HEK293 (cell line): ENCODE measurements at regions not wholly inside any gene's neighbourhood (a gene's known extent, or its start where the extent isn't known, plus 50 kb on each side); places are given as distances from the start of the nearest gene placed in this dataset.

Experiments
- BCL11A ChIP-seq: fragments of 450-650 bp; formaldehyde crosslinking; IDR thresholded peaks from 2 replicates; pipeline ENCODE4 v1.5.1; 2016; ENCODE audit warnings: low read depth, missing biosample characterization, missing genetic modification characterization
- YY1 ChIP-seq: fragments of 450-650 bp; formaldehyde crosslinking; IDR thresholded peaks from 2 replicates; pipeline ENCODE4 v1.5.1; 2018; ENCODE audit warnings: missing biosample characterization, missing genetic modification characterization
- ZFHX2 ChIP-seq: fragments of 450-650 bp; formaldehyde crosslinking; conservative IDR thresholded peaks from 2 replicates; pipeline ENCODE4 v1.5.1; 2016; ENCODE audit warnings: missing biosample characterization, missing genetic modification characterization
- ZFP37 ChIP-seq: fragments of 450-650 bp; formaldehyde crosslinking; IDR thresholded peaks from 2 replicates; pipeline ENCODE4 v1.5.1; 2016; ENCODE audit warnings: missing biosample characterization, missing genetic modification characterization
- ZNF114 ChIP-seq: fragments of 450-650 bp; formaldehyde crosslinking; IDR thresholded peaks from 2 replicates; pipeline ENCODE4 v1.5.0; 2017; ENCODE audit warnings: missing biosample characterization, missing genetic modification characterization
- ZNF274 ChIP-seq, 2 experiments: fragments of 200-500 bp in 1 of 2; fragments of 450-650 bp in 1 of 2; sonication (Bioruptor generic) in 1 of 2; formaldehyde crosslinking in 1 of 2; IDR thresholded peaks; 2 replicates each; pipeline versions ENCODE4 v1.5.1 to v1.6.1; 2014 to 2016; ENCODE audit warnings: borderline replicate concordance in 1 of 2, inconsistent platforms in 1 of 2, low read length in 1 of 2, missing biosample characterization in 1 of 2, missing genetic modification characterization in 1 of 2
- ZNF610 ChIP-seq: fragments of 450-650 bp; formaldehyde crosslinking; IDR thresholded peaks from 2 replicates; pipeline ENCODE4 v1.5.1; 2016; ENCODE audit warnings: missing biosample characterization, missing genetic modification characterization, borderline replicate concordance
- ZNF621 ChIP-seq: fragments of 450-650 bp; formaldehyde crosslinking; IDR thresholded peaks from 2 replicates; pipeline ENCODE4 v1.5.1; 2017; ENCODE audit warnings: missing biosample characterization, missing genetic modification characterization
- TF ChIP-seq, protein P1 (sequence below): fragments of 450-650 bp; formaldehyde crosslinking; IDR thresholded peaks from 2 replicates; pipeline ENCODE4 v1.5.1; 2016; ENCODE audit warnings: missing biosample characterization, missing genetic modification characterization

- TF ChIP-seq BCL11A (tag by site-specific recombination) (no peak), ZNF274 (IDR thresholded peaks at IDR 0.05; ENCODE audit: low read length) (no peak), ZNF274 (tag by site-specific recombination; IDR thresholded peaks at IDR 0.05; ENCODE audit: borderline replicate concordance) (no peak), YY1 (tag by site-specific recombination) (no peak), ZFP37 (no peak), ZNF621 (tag by site-specific recombination) (no peak), ZNF610 (tag by site-specific recombination) (no peak), ZFHX2 (tag by site-specific recombination) (no peak), ZNF114 (tag by site-specific recombination) (no peak)
- TF ChIP-seq, protein P1, sequence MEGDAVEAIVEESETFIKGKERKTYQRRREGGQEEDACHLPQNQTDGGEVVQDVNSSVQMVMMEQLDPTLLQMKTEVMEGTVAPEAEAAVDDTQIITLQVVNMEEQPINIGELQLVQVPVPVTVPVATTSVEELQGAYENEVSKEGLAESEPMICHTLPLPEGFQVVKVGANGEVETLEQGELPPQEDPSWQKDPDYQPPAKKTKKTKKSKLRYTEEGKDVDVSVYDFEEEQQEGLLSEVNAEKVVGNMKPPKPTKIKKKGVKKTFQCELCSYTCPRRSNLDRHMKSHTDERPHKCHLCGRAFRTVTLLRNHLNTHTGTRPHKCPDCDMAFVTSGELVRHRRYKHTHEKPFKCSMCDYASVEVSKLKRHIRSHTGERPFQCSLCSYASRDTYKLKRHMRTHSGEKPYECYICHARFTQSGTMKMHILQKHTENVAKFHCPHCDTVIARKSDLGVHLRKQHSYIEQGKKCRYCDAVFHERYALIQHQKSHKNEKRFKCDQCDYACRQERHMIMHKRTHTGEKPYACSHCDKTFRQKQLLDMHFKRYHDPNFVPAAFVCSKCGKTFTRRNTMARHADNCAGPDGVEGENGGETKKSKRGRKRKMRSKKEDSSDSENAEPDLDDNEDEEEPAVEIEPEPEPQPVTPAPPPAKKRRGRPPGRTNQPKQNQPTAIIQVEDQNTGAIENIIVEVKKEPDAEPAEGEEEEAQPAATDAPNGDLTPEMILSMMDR (tag by site-specific recombination) = no peak
These were observed 180.3 kb upstream of the MKI67 start for GRCh38 chr10:128306535-128306934.
